ENCODE measurements at regions not wholly inside any gene's neighbourhood (a gene's known extent, or its start where the extent isn't known, plus 50 kb on each side); places are given as distances from the start of the nearest gene placed in this dataset.
"Not testable (repeated sequence)": the region's sequence is repeated elsewhere in the genome, so short reads cannot be mapped to it uniquely, and the experiment has no call there.

GRCh38 chr12:24361877-24362580 is 412.6 kb upstream of the SOX5 start:
- no peak for DNase-seq (ENCODE audit: low read depth)

- DNase-seq (ENCODE audit: low read depth): no peak
Measured at GRCh38 chr12:24360907-24361306, 411.4 kb upstream of the SOX5 start.

GRCh38 chr12:24360461-24360860 is 411.0 kb upstream of the SOX5 start:
- no peak for DNase-seq (ENCODE audit: low read depth)

- DNase-seq (ENCODE audit: low read depth): no peak
Measured at GRCh38 chr12:24360057-24360456, 410.6 kb upstream of the SOX5 start.

- no peak for DNase-seq (ENCODE audit: low read depth)
Measured at GRCh38 chr12:24359418-24359817, 409.9 kb upstream of the SOX5 start.

GRCh38 chr12:24356240-24356804 is 406.9 kb upstream of the SOX5 start:
- DNase-seq (ENCODE audit: low read depth): no peak

- no peak for DNase-seq (ENCODE audit: low read depth)
Measured at GRCh38 chr12:24352363-24352762, 402.9 kb upstream of the SOX5 start.

GRCh38 chr12:24349051-24349799 is 399.8 kb upstream of the SOX5 start:
- no peak for DNase-seq (ENCODE audit: low read depth)

- DNase-seq (ENCODE audit: low read depth): not testable (repeated sequence)
Measured at GRCh38 chr12:24348180-24348579, 398.7 kb upstream of the SOX5 start.

GRCh38 chr12:24328261-24328660 is 378.8 kb upstream of the SOX5 start:
- no peak for DNase-seq (ENCODE audit: low read depth)

GRCh38 chr12:24325331-24325730 is 375.9 kb upstream of the SOX5 start:
- no peak for DNase-seq (ENCODE audit: low read depth)

GRCh38 chr12:24307716-24308335 is 358.4 kb upstream of the SOX5 start:
- no peak for DNase-seq (ENCODE audit: low read depth)

GRCh38 chr12:24307153-24307552 is 357.7 kb upstream of the SOX5 start:
- DNase-seq (ENCODE audit: low read depth): no peak

GRCh38 chr12:24306001-24306400 is 356.5 kb upstream of the SOX5 start:
- no peak for DNase-seq (ENCODE audit: low read depth)

- DNase-seq (ENCODE audit: low read depth): no peak
Measured at GRCh38 chr12:24304285-24304684, 354.8 kb upstream of the SOX5 start.

GRCh38 chr12:24302708-24303107 is 353.2 kb upstream of the SOX5 start:
- DNase-seq (ENCODE audit: low read depth): no peak

- DNase-seq (ENCODE audit: low read depth): no peak
Measured at GRCh38 chr12:24297516-24297915, 348.0 kb upstream of the SOX5 start.

- no peak for DNase-seq (ENCODE audit: low read depth)
Measured at GRCh38 chr12:24293549-24293948, 344.1 kb upstream of the SOX5 start.

GRCh38 chr12:24287963-24288362 is 338.5 kb upstream of the SOX5 start:
- no peak for DNase-seq (ENCODE audit: low read depth)

GRCh38 chr12:24285448-24285847 is 336.0 kb upstream of the SOX5 start:
- DNase-seq (ENCODE audit: low read depth): no peak

- no peak for DNase-seq (ENCODE audit: low read depth)
Measured at GRCh38 chr12:24281341-24281740, 331.9 kb upstream of the SOX5 start.

- no peak for DNase-seq (ENCODE audit: low read depth)
Measured at GRCh38 chr12:24280056-24280842, 330.8 kb upstream of the SOX5 start.
